ENCODE measurements at regions not wholly inside any gene's neighbourhood (a gene's known extent, or its start where the extent isn't known, plus 50 kb on each side); places are given as distances from the start of the nearest gene placed in this dataset.
"Not testable (repeated sequence)": the region's sequence is repeated elsewhere in the genome, so short reads cannot be mapped to it uniquely, and the experiment has no call there.

- Histone ChIP-seq H3K4me3 (ENCODE audit: low read length) (no peak overlapping the region), H3K4me1 (ENCODE audit: control insufficient read depth, insufficient read depth, low read length) (no peaks in the 10 kb centered on the region), H3K9ac (ENCODE audit: extremely low read depth, low read length, poor library complexity, severe bottlenecking) (no peak overlapping the region), H3K36me3 (ENCODE audit: control insufficient read depth, insufficient read depth, low read length) (no peaks in the 10 kb centered on the region), H3K27me3 (ENCODE audit: control insufficient read depth, insufficient read depth, low read length, poor library complexity, severe bottlenecking) (no peaks in the 10 kb centered on the region), H3K27ac (ENCODE audit: low read depth, low read length) (no peak overlapping the region), H3K9me3 (ENCODE audit: control insufficient read depth, low read length) (peaks cover 75% of the 10 kb centered on the region)
- Mint-ChIP-seq H3K4me3 (peak overlapping the region; percentile 53), H3K36me3 (ENCODE audit: low read depth) (peaks cover 1% of the 10 kb centered on the region), H3K27ac (no peak overlapping the region), H3K9me3 (peaks cover 30% of the 10 kb centered on the region), H3K4me1 (no peaks in the 10 kb centered on the region), H3K27me3 (ENCODE audit: insufficient read depth) (peaks cover 65% of the 10 kb centered on the region)
- no peak for TF ChIP-seq CTCF (conservative IDR thresholded peaks at IDR 0.05)
- peak; percentile 38 for DNase-seq
- 63 to 78% methylated on average over 16 to 48 of the region's 48 CpGs for WGBS, 2 experiments (ENCODE audit: insufficient coverage in 1 of 2, insufficient read length in 1 of 2)
These were observed 75.7 kb upstream of the ZNF91 start for GRCh38 chr19:23470873-23471545.

- DNase-seq; H3K4me3 ChIP-seq (ENCODE audit: low read length); H3K27ac ChIP-seq (ENCODE audit: low read depth, low read length); H3K9ac ChIP-seq (ENCODE audit: extremely low read depth, low read length, poor library complexity, severe bottlenecking); H3K36me3 ChIP-seq (ENCODE audit: control insufficient read depth, insufficient read depth, low read length); H3K27ac Mint-ChIP-seq; H3K4me3 Mint-ChIP-seq; H3K36me3 Mint-ChIP-seq (ENCODE audit: low read depth); H3K4me1 Mint-ChIP-seq; H3K4me1 ChIP-seq (ENCODE audit: control insufficient read depth, insufficient read depth, low read length); H3K27me3 ChIP-seq (ENCODE audit: control insufficient read depth, insufficient read depth, low read length, poor library complexity, severe bottlenecking): not testable (repeated sequence)
- peaks cover 51% of the 10 kb centered on the region for H3K9me3 ChIP-seq (ENCODE audit: control insufficient read depth, low read length)
- 75 to 100% methylated on average over 1 to 2 of the region's 2 CpGs for WGBS, 2 experiments (ENCODE audit: insufficient coverage in 1 of 2, insufficient read length in 1 of 2)
- H3K9me3 Mint-ChIP-seq: peaks cover 21% of the 10 kb centered on the region
- peaks cover 46% of the 10 kb centered on the region for H3K27me3 Mint-ChIP-seq (ENCODE audit: insufficient read depth)
These were observed 69.1 kb upstream of the ZNF91 start for GRCh38 chr19:23464349-23464748.

- H3K4me3 Mint-ChIP-seq: no peak overlapping the region
- Histone ChIP-seq H3K36me3 (ENCODE audit: control insufficient read depth, insufficient read depth, low read length) (no peaks in the 10 kb centered on the region), H3K27me3 (ENCODE audit: control insufficient read depth, insufficient read depth, low read length, poor library complexity, severe bottlenecking) (no peaks in the 10 kb centered on the region), H3K4me3 (ENCODE audit: low read length) (no peak overlapping the region), H3K4me1 (ENCODE audit: control insufficient read depth, insufficient read depth, low read length) (no peaks in the 10 kb centered on the region), H3K9me3 (ENCODE audit: control insufficient read depth, low read length) (peaks cover 36% of the 10 kb centered on the region), H3K27ac (ENCODE audit: low read depth, low read length) (no peak overlapping the region), H3K9ac (ENCODE audit: extremely low read depth, low read length, poor library complexity, severe bottlenecking) (no peak overlapping the region)
- no peaks in the 10 kb centered on the region for H3K4me1 Mint-ChIP-seq
- peaks cover 39% of the 10 kb centered on the region for H3K9me3 Mint-ChIP-seq
- WGBS, 2 experiments (ENCODE audit: insufficient coverage in 1 of 2, insufficient read length in 1 of 2): 53 to 59% methylated on average over 2 of the region's 2 CpGs
- peaks cover 14% of the 10 kb centered on the region for H3K27me3 Mint-ChIP-seq (ENCODE audit: insufficient read depth)
- no peak for DNase-seq
- H3K36me3 Mint-ChIP-seq (ENCODE audit: low read depth): no peaks in the 10 kb centered on the region
- H3K27ac Mint-ChIP-seq: no peak overlapping the region
- peak; percentile 58 for TF ChIP-seq CTCF (conservative IDR thresholded peaks at IDR 0.05)
These were observed 65.8 kb upstream of the ZNF91 start for GRCh38 chr19:23461120-23461519.

GRCh38 chr19:23460656-23461055 lies 65.4 kb upstream of the ZNF91 start:
- peaks cover 44% of the 10 kb centered on the region for H3K9me3 Mint-ChIP-seq
- no peak for TF ChIP-seq CTCF (conservative IDR thresholded peaks at IDR 0.05)
- peaks cover 13% of the 10 kb centered on the region for H3K27me3 Mint-ChIP-seq (ENCODE audit: insufficient read depth)
- DNase-seq: no peak
- Histone ChIP-seq H3K4me1 (ENCODE audit: control insufficient read depth, insufficient read depth, low read length) (no peaks in the 10 kb centered on the region), H3K27me3 (ENCODE audit: control insufficient read depth, insufficient read depth, low read length, poor library complexity, severe bottlenecking) (no peaks in the 10 kb centered on the region), H3K27ac (ENCODE audit: low read depth, low read length) (no peak overlapping the region), H3K9ac (ENCODE audit: extremely low read depth, low read length, poor library complexity, severe bottlenecking) (no peak overlapping the region), H3K4me3 (ENCODE audit: low read length) (no peak overlapping the region), H3K9me3 (ENCODE audit: control insufficient read depth, low read length) (peaks cover 33% of the 10 kb centered on the region), H3K36me3 (ENCODE audit: control insufficient read depth, insufficient read depth, low read length) (no peaks in the 10 kb centered on the region)
- WGBS, 2 experiments (ENCODE audit: insufficient coverage in 1 of 2, insufficient read length in 1 of 2): 69 to 100% methylated on average over 1 to 3 of the region's 3 CpGs
- no peak overlapping the region for H3K4me3 Mint-ChIP-seq
- H3K4me1 Mint-ChIP-seq: no peaks in the 10 kb centered on the region
- H3K36me3 Mint-ChIP-seq (ENCODE audit: low read depth): no peaks in the 10 kb centered on the region
- H3K27ac Mint-ChIP-seq: no peak overlapping the region

Measured in endodermal cell (in vitro differentiated cells).